BLaER1 (cell line): ENCODE measurements at regions not wholly inside any gene's neighbourhood (a gene's known extent, or its start where the extent isn't known, plus 50 kb on each side); places are given as distances from the start of the nearest gene placed in this dataset.
A peak's percentile ranks its signal among the peaks of the same experiment; 100 is the strongest.
"Not testable (repeated sequence)": the region's sequence is repeated elsewhere in the genome, so short reads cannot be mapped to it uniquely, and the experiment has no call there.

ENCODE experiments used
- H3K27ac ChIP-seq: shearing (Covaris generic); formaldehyde crosslinking; 2 replicates; pipeline ENCODE4 v1.8.1; 2022
- H3K27me3 ChIP-seq: shearing (Covaris generic); formaldehyde crosslinking; 2 replicates; pipeline ENCODE4 v1.8.1; 2022
- H3K36me3 ChIP-seq: shearing (Covaris generic); formaldehyde crosslinking; 2 replicates; pipeline ENCODE4 v1.8.1; 2022
- H3K4me1 ChIP-seq: shearing (Covaris generic); formaldehyde crosslinking; 2 replicates; pipeline ENCODE4 v1.8.1; 2022
- H3K4me2 ChIP-seq: shearing (Covaris generic); formaldehyde crosslinking; 2 replicates; pipeline ENCODE4 v1.8.1; 2022
- H3K4me3 ChIP-seq: shearing (Covaris generic); formaldehyde crosslinking; 2 replicates; pipeline ENCODE4 v1.8.1; 2022
- H3K9ac ChIP-seq: shearing (Covaris generic); formaldehyde crosslinking; 2 replicates; pipeline ENCODE4 v1.8.1; 2022
- H3K9me3 ChIP-seq: shearing (Covaris generic); formaldehyde crosslinking; 2 replicates; pipeline ENCODE4 v1.8.1; 2022
- H4K20me1 ChIP-seq: shearing (Covaris generic); formaldehyde crosslinking; 2 replicates; pipeline ENCODE4 v1.8.1; 2022
- Cebpa-rat ChIP-seq: shearing (Covaris generic); IDR thresholded peaks from 2 replicates; pipeline ENCODE4 v1.8.1; 2022

GRCh38 chr4:43564107-43564506 is 671.6 kb downstream of the GRXCR1 start:
- H4K20me1 ChIP-seq: no peaks in the 10 kb centered on the region
- no peaks in the 10 kb centered on the region for H3K9me3 ChIP-seq
- H3K36me3 ChIP-seq: no peaks in the 10 kb centered on the region
- H3K4me1 ChIP-seq: no peaks in the 10 kb centered on the region
- H3K4me2 ChIP-seq: no peak overlapping the region
- no peak overlapping the region for H3K4me3 ChIP-seq
- no peak overlapping the region for H3K9ac ChIP-seq
- no peaks in the 10 kb centered on the region for H3K27me3 ChIP-seq
- TF ChIP-seq Cebpa-rat: no peak
- no peak overlapping the region for H3K27ac ChIP-seq

GRCh38 chr4:43564591-43564990 is 672.1 kb downstream of the GRXCR1 start:
- no peaks in the 10 kb centered on the region for H3K9me3 ChIP-seq
- H3K4me3 ChIP-seq: no peak overlapping the region
- no peaks in the 10 kb centered on the region for H3K4me1 ChIP-seq
- TF ChIP-seq Cebpa-rat: no peak
- no peak overlapping the region for H3K27ac ChIP-seq
- H4K20me1 ChIP-seq: no peaks in the 10 kb centered on the region
- no peak overlapping the region for H3K9ac ChIP-seq
- H3K27me3 ChIP-seq: no peaks in the 10 kb centered on the region
- H3K4me2 ChIP-seq: no peak overlapping the region
- no peaks in the 10 kb centered on the region for H3K36me3 ChIP-seq

DNA sequence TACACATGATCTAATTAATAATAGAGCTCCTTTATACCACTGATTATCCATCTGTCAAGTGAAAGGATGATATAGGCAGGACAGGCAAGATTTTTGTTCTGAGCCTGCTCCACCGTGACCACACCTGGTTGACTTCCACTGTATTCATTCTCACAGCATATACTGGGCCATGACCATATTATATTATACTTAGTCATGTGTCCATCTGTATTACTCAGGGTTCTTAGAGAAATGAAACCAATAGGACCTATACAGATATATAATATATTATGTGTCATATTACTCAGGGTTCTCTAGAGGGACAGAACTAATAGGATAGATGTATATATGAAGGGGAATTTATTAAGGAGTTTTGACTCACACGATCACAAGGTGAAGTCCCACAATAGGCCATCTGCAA is 675.1 kb downstream of the GRXCR1 start:
- no peaks in the 10 kb centered on the region for H3K27me3 ChIP-seq
- no peak overlapping the region for H3K4me2 ChIP-seq
- H3K36me3 ChIP-seq: no peaks in the 10 kb centered on the region
- H3K4me3 ChIP-seq: no peak overlapping the region
- H3K9me3 ChIP-seq: no peaks in the 10 kb centered on the region
- no peak overlapping the region for H3K9ac ChIP-seq
- TF ChIP-seq Cebpa-rat: no peak
- no peaks in the 10 kb centered on the region for H3K4me1 ChIP-seq
- H4K20me1 ChIP-seq: no peaks in the 10 kb centered on the region
- H3K27ac ChIP-seq: no peak overlapping the region

- no peak overlapping the region for H3K9ac ChIP-seq
- no peaks in the 10 kb centered on the region for H3K9me3 ChIP-seq
- no peak overlapping the region for H3K4me2 ChIP-seq
- no peak overlapping the region for H3K27ac ChIP-seq
- H3K4me3 ChIP-seq: no peak overlapping the region
- no peaks in the 10 kb centered on the region for H3K36me3 ChIP-seq
- H3K4me1 ChIP-seq: no peaks in the 10 kb centered on the region
- H4K20me1 ChIP-seq: no peaks in the 10 kb centered on the region
- TF ChIP-seq Cebpa-rat: no peak
- H3K27me3 ChIP-seq: no peaks in the 10 kb centered on the region
These were observed 694.3 kb downstream of the GRXCR1 start for GRCh38 chr4:43586813-43587212.

- Histone ChIP-seq H3K4me2 (no peak overlapping the region), H3K4me1 (no peaks in the 10 kb centered on the region)
- no peak for TF ChIP-seq Cebpa-rat
These were observed 695.2 kb downstream of the GRXCR1 start for GRCh38 chr4:43587758-43588157.

GRCh38 chr4:43607400-43607799 is 714.9 kb downstream of the GRXCR1 start:
- Histone ChIP-seq H3K4me1 (peaks cover 19% of the 10 kb centered on the region), H3K27me3 (no peaks in the 10 kb centered on the region), H3K9me3 (no peaks in the 10 kb centered on the region), H3K27ac (0 out of 2 replicates have a peak overlapping the region, but pooled peaks have one; percentile 33), H4K20me1 (no peaks in the 10 kb centered on the region), H3K4me2 (peak overlapping the region; percentile 37), H3K9ac (no peak overlapping the region), H3K4me3 (no peak overlapping the region), H3K36me3 (no peaks in the 10 kb centered on the region)
- TF ChIP-seq Cebpa-rat: no peak

More at GRCh38 chr4:43587758-43588157, 695.2 kb downstream of the GRXCR1 start:
- Histone ChIP-seq H3K9me3 (no peaks in the 10 kb centered on the region), H3K9ac (no peak overlapping the region), H3K4me3 (no peak overlapping the region), H3K27ac (no peak overlapping the region), H3K36me3 (no peaks in the 10 kb centered on the region), H3K27me3 (no peaks in the 10 kb centered on the region), H4K20me1 (no peaks in the 10 kb centered on the region)

DNA sequence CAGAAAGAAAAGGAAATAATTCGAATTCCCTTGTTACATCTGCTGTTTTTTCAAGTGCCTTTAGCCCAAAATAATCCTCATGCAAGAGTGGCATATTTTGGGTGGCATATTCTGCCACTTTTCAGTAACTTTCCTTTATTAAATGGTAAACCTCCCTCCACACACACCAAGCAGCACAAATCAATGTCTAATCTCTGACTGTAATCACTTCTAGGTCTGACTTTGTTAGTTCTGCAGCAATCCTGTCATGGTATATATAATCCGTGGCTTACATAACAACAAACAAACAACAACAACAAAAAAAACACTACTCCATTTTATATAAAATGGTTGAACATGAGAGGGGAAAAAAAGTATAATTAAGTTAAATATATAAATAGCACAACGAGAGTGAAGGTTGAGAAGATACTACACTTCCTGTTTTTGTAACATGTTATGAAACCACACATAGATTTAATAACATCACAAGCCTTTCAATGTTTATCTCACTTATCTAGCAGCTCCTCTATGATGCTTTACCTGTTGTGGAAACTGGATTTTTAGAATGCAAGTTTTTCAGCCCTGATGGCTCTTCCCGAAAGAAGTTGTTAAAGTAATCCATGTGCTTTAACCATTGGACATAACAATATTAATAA is 715.4 kb downstream of the GRXCR1 start:
- no peaks in the 10 kb centered on the region for H4K20me1 ChIP-seq
- no peak overlapping the region for H3K4me3 ChIP-seq
- H3K27ac ChIP-seq: peak overlapping the region; percentile 33; the same call in 1 of the 2 replicates
- TF ChIP-seq Cebpa-rat: no peak
- H3K4me1 ChIP-seq: peaks cover 19% of the 10 kb centered on the region
- no peaks in the 10 kb centered on the region for H3K36me3 ChIP-seq
- no peaks in the 10 kb centered on the region for H3K27me3 ChIP-seq
- peak overlapping the region; percentile 37 for H3K4me2 ChIP-seq
- H3K9me3 ChIP-seq: no peaks in the 10 kb centered on the region
- no peak overlapping the region for H3K9ac ChIP-seq

DNA sequence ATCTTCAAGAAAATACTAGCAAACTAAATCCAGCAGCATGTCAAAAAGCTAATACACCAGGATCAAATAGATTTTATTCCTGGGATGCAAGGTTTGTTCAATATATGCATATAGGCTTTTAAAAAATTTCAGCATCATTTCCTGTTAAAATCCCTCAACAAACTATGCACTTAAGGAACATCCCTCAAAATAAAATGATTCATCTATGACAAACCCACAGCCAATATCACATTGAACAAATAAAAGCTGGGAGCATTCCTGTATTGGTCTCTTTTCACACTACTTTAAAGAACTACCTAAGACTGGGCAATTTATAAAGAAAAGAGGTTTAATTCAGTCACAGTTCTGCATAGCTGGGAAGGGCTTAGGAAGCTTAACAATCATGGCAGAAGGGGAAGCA is 726.7 kb downstream of the GRXCR1 start:
- Histone ChIP-seq H3K36me3 (no peaks in the 10 kb centered on the region), H4K20me1 (no peaks in the 10 kb centered on the region), H3K27me3 (no peaks in the 10 kb centered on the region), H3K9ac (no peak overlapping the region), H3K4me2 (no peak overlapping the region), H3K4me3 (no peak overlapping the region), H3K4me1 (no peaks in the 10 kb centered on the region), H3K9me3 (no peaks in the 10 kb centered on the region), H3K27ac (no peak overlapping the region)
- no peak for TF ChIP-seq Cebpa-rat

GRCh38 chr4:43637893-43638292 is 745.4 kb downstream of the GRXCR1 start:
- H3K27ac ChIP-seq, H3K4me3 ChIP-seq, H3K4me1 ChIP-seq, H3K36me3 ChIP-seq, H4K20me1 ChIP-seq, H3K4me2 ChIP-seq, H3K9ac ChIP-seq, H3K27me3 ChIP-seq: not testable (repeated sequence)
- H3K9me3 ChIP-seq: peaks cover 13% of the 10 kb centered on the region

GRCh38 chr4:43651991-43652390 is 759.5 kb downstream of the GRXCR1 start:
- Histone ChIP-seq H3K4me1 (no peaks in the 10 kb centered on the region), H3K27ac (no peak overlapping the region), H3K9ac (no peak overlapping the region), H3K36me3 (no peaks in the 10 kb centered on the region), H4K20me1 (no peaks in the 10 kb centered on the region), H3K4me3 (no peak overlapping the region), H3K9me3 (no peaks in the 10 kb centered on the region), H3K27me3 (no peaks in the 10 kb centered on the region), H3K4me2 (no peak overlapping the region)
- no peak for TF ChIP-seq Cebpa-rat

DNA sequence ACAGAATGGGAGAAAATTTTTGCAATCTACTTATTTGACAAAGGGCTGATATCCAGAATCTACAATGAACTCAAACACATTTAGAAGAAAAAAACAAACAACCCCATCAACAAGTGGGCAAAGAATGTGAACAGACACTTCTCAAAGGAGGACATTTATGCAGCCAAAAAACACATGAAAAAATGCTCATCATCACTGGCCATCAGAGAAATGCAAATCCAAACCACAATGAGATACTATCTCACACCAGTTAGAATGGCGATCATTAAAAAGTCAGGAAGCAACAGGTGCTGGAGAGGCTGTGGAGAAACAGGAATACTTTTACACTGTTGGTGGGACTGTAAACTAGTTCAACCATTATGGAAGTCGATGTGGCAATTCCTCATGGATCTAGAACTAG is 767.0 kb downstream of the GRXCR1 start:
- H3K4me2 ChIP-seq, H3K27me3 ChIP-seq, H3K4me3 ChIP-seq, H3K36me3 ChIP-seq, H4K20me1 ChIP-seq, H3K4me1 ChIP-seq, H3K9ac ChIP-seq, H3K27ac ChIP-seq, H3K9me3 ChIP-seq: not testable (repeated sequence)

DNA sequence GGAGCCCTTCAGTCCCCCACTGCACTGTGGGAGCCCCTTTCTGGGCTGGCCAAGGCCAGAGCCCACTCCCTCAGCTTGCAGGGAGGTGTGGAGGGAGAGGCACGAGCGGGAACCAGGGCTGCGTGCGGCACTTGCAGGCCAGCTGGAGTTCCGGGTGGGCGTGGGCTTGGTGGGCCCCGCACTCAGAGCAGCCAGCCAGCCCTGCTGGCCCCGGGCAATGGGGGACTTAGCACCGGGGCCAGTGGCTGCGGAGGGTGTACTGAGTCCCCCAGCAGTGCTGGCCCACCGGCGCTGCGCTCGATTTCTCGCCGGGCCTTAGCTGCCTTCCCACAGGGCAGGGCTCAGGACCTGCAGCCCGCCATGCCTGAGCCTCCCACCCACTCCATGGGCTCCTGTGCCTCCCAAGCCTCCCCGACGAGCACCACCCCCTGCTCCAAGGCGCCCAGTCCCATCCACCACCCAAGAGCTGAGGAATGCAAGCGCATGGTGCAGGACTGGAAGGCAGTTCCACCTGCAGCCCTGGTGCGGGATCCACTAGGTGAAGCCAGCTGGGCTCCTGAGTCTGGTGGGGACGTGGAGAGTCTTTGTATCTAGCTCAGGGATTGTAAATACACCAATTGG is 776.2 kb downstream of the KCTD8 start:
- H3K27ac ChIP-seq, H3K4me1 ChIP-seq, H3K9me3 ChIP-seq, H4K20me1 ChIP-seq, H3K27me3 ChIP-seq, H3K4me3 ChIP-seq, H3K9ac ChIP-seq, H3K4me2 ChIP-seq, H3K36me3 ChIP-seq: not testable (repeated sequence)
